Kidney glomerular epithelial cell (primary cell): ENCODE measurements at regions not wholly inside any gene's neighbourhood (a gene's known extent, or its start where the extent isn't known, plus 50 kb on each side); places are given as distances from the start of the nearest gene placed in this dataset.
A peak's percentile ranks its signal among the peaks of the same experiment; 100 is the strongest.
"Not testable (repeated sequence)": the region's sequence is repeated elsewhere in the genome, so short reads cannot be mapped to it uniquely, and the experiment has no call there.

Experiments used
- DNase-seq: peaks from one replicate; lab custom pipeline; 2025; lab: John Stamatoyannopoulos, UW

DNA sequence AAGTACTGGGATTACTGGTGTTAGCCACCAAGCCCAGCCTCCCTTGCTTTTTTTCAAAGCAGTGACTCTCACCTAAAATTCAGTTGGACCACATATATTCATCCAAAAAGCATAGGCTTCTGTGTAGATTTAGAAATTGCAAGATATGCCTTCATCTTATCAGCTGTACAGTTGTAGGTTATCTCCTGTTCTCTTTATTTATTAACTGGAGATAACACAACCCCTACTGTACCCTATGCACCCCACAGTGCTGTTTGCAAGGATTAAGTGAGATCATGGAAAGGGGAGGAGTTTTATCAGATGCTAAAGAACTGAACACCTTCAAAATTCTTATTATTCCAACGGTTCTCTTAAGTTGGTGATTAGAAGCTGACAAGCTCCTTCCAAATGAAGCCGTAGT, 164.4 kb upstream of the JARID2 start:
- DNase-seq: no peak

DNA sequence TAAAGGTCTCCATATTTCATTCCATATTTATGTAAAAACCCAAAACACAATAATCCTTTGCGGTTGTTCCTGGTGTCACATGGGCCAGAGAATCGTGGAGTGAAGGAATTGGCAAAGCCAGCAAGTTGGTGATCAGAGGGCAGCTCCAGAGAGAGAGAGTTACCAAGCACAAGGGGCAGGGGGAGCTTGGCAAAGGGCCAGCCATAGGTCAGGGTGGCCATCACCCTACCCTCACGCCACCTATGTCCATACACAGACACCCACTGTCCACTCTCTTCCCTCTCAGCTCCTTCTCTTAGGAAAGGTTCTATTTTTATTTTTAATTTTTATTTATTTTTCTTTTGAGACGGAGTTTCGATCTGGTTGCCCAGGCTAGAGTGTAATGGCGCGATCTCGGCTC, 163.2 kb upstream of the JARID2 start:
- no peak for DNase-seq

GRCh38 chr6:15086348-15087158, 159.3 kb upstream of the JARID2 start:
- no peak for DNase-seq

GRCh38 chr6:15087186-15087589, 158.7 kb upstream of the JARID2 start:
- DNase-seq: no peak

DNA sequence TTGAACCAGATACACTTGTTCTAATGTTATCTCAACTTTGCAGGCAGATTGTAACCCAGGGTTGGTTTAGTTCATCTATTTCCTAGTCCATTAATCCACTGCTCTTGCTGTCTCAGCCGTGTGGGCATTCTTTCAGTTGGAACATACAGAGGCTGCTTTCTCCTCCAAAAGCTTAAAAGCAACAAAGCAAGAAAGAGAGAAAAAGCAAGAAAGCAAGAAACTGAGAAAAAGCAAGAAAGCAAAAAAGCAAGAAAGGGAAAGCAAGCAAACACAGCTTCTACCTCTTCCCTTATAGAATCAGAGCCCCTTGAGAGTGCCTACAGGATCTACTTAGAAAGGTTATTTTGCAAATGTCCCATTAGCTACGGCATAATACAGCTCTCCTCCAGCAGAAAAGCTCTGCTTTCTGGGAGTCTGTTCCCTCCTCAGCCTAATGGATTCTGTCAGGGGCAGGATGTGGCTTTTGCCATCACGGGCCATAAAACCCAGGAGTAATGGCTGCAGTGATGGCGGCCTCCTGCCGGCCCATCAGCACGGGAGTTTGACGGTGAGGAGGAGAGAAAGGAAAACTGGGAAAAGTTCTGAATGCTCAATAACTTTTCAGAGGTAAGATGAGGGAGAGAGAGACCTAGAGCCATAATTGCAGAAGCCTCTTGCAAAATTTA, 156.8 kb upstream of the JARID2 start:
- DNase-seq: peak; percentile 12

- no peak for DNase-seq
Observed at GRCh38 chr6:15089569-15090144, 156.2 kb upstream of the JARID2 start.

- DNase-seq: no peak
Observed at GRCh38 chr6:15090145-15090579, 155.7 kb upstream of the JARID2 start.

GRCh38 chr6:15090745-15091384, 155.0 kb upstream of the JARID2 start:
- no peak for DNase-seq

DNA sequence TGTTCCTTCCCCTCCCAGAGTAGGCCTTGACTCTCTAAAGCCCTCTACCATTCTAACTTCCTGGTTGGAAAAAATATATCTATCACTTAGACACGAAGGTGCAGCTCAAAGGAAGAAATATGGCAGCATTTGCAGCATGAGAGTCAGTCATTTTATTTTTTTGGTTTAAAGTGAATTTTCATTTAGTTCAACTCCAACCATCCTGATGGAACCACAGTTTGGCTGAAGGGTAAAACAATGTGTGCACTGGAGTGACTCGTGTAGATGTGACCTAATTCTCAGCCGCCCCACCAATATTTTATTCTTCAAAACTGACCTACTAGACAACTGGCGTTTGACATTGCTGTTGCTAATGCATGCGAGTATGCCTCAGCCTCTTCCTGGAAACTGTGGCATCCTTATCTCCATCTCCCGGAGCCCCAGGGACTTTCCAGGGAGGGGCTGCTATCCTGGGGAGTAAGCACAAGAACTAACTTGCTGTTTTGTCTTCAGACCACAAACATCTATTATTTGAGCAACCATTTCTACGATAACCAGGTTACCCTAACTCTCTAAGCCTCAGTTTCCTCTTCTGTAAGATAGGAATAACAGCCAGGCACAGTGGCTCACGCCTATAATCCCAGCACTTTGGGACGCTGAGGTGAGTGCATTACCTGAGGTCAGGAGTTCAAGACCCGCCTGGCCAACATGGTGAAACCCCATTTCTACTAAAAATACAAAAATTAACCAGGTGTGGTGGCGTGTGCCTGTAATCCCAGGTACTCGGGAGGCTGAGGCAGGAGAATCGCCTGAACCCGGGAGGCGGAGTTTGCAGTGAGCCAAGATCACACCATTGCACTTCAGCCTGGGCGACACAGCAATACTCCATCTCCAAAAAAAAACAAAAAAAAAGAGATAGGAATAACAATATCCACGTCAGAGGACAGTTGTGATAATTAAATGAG, 148.7 kb upstream of the JARID2 start:
- DNase-seq: no peak

DNA sequence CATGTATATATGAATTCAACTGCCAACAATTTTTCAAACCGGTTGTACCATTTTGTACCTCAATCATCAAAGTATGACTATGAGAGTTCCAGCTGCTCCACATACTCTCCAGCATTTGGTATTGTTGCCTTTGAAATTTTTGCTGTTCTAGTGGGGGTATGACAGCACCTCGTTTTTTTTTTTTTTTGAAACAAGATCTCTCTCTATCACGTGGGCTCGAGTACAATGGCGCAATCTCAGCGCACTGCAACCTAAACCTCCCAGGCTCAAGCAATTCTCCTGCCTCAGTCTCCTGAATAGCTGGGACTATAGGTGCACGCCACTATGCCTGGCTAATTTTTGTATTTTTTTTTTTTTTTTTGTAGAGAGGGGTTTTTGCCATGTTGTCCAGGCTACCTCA, 144.7 kb upstream of the JARID2 start:
- no peak for DNase-seq

DNA sequence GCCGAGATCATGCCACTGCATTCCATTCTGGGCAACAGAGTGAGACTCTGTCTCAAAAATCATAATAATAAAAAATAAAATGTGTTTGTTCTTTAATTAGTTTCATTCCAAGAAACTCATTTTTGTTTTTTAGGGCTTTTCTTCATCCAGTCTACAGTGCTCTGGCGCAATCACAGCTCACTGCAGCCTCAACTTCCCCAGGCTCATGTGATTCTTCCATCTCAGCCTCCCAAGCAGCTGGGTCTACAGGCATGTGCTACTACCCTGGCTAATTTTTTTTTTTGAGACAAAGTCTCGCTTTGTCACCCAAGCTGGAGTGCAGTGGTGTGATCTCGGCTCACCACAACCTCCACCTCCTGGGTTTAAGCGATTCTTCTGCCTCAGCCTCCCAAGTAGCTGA, 143.6 kb upstream of the JARID2 start:
- DNase-seq: no peak

DNA sequence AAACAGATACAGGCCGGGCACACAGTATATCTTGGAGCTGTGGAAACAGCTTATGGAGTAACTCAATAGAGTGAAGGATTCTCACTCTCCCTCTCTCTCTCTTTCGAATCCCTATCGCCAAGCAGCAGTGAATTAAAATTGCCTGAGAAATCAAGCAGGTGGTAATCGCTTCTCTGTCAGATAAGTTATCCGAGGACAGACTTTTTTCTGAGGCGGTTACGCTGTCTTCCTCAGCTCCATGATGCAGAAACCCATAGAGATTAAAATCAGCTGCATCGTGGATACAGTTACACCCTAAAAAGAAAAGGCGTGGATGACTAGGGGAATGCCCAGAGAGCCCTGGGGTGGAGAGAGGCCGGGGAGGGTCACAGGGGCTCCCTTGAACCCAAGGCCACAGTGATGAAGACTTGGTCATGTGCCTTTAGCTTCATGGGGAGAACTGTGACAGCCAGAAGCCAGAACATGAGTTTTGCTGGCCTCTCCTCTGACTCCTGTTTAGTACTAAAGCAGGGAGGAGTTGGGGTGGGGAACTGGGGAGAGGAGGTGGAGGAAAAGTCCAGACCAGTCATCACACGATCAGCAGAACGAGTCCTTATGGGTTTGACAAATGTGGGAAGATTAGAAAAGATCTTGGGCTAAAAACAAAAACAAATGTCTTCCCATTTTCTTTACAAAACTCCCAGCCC, 138.8 kb upstream of the JARID2 start:
- DNase-seq: no peak

- DNase-seq: no peak
Observed at GRCh38 chr6:15107644-15108382, 138.1 kb upstream of the JARID2 start.

DNA sequence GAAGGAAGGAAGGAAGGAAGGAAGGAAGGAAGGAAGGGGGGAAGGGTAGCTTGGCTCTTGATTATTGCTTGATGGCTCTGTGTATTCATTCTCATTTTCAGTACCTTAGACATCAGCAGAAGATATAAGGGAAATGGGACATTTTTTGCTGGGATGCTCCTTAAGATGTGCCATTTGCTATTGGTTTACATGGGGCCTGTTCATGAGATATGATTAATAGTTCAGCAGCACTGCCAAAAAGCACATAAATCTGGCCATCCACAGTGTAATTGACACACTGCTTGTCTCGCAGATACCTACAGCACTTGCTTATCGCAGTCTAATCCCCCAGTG, 137.5 kb upstream of the JARID2 start:
- no peak for DNase-seq

DNA sequence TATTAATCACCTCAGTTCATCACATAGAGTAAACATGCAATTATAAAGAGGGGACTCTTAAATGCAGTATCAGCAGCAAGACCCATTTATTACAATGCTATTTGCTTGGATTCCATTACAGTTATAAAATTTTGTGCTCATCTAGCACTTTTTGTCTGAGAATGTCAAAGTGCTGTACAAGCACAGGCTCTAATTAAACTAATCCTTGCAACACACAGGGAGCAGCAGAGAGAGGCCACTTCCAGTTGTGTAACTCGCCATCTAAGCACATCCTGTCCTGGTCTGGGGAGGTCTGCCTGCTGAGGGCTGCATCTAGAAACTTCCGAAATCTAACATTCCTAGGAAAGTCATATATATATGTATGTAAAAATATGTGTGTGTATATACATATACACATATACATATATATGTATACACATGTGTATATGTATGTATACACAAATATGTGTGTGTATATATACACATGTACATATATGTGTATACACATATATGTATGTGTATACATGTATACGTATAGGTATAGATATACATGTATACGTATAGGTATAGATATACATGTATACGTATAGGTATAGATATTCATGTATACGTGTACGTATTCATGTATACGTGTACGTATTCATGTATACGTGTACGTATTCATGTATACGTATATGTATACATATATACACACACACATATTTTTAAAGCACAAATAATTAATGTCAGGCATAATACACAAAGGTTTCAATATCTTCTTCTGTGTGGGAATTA, 136.4 kb upstream of the JARID2 start:
- no peak for DNase-seq

DNA sequence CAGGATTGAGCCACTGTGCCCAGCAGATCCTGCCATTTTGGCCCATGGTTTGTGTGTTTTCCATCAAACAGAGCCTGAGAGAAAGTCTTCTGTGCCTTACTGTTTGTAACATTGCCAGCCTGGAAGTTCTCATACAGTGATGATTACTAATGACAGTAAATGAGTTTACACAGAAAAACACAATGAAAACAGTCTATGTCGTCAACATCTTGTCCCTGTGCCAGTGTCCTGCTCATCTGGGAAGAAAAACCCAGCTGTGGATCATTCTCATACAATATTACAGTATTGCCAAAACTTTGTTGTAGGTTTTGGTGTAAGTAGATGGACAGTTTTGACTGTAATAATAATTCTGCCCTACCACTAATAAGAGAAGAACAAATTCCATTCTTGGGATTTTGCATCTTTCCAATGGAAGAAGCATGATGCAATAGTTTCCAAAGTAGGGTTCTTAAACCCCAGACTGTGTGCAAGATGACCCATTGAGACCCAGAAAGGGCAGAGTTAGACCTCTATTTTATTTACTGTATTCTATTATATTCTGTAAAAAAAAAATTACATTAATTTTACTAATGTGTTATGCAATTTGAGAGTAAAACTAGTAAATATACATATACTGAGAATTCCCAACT, 135.0 kb upstream of the JARID2 start:
- DNase-seq: no peak

- DNase-seq: not testable (repeated sequence)
Observed at GRCh38 chr6:15111576-15111975, 134.3 kb upstream of the JARID2 start.

DNA sequence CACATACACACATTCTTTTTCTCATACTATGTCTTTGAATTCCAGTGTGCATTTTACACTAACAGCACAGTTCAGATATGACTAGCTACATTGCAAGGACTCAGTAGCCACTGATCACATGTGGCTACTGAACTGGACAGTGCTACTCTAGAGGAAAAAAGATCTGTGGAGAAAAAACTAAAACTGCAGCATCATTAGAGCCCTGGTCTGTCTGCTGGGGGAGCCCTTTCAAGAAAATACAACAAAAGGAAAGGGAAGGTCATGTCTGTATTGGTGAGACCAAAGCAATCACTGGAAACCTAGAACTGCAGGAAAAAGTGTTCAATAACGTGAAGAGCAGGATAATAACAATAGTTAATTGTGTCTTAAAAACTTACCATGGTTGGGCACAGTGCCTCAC, 132.3 kb upstream of the JARID2 start:
- DNase-seq: no peak

DNA sequence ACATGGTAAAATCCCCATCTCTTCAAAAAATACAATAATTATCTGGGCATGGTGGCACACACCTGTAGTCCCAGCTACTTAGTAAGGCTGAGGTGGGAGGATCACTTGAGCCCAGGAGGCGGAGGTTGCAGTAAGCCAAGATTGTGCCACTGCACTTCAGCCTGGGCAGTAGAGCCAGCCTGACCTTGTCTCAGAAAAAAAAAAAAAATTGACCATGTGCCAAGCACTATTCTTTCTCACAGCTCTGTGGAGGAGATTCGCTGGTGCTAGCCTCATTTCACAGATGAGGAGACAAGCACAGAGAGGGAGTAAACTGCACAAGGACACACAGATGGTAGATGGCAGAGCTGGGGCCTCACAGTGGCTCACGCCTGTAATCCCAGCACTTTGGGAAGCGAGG, 131.8 kb upstream of the JARID2 start:
- no peak for DNase-seq
